Ascending aorta (tissue), 2 donors: ENCODE measurements at regions not wholly inside any gene's neighbourhood (a gene's known extent, or its start where the extent isn't known, plus 50 kb on each side); places are given as distances from the start of the nearest gene placed in this dataset.
"Not testable (repeated sequence)": the region's sequence is repeated elsewhere in the genome, so short reads cannot be mapped to it uniquely, and the experiment has no call there.

Source experiments
- DNase-seq, 2 donors: peaks; one replicate each; pipeline ENCODE4 v3.0.0-alpha.2; 2019; ENCODE audit warnings: low spot score in 2 of 2
- H3K27ac ChIP-seq, 2 donors: fragments of 200-600 bp; sonication (generic); one replicate each; pipeline ENCODE4 v1.5.1; 2016 to 2017; ENCODE audit warnings: mild to moderate bottlenecking in 1 of 2
- H3K27me3 ChIP-seq: fragments of 200-600 bp; sonication (generic); one replicate; pipeline ENCODE4 v1.5.1; 2017
- H3K36me3 ChIP-seq, 2 donors: fragments of 200-600 bp; sonication (generic); one replicate each; pipeline ENCODE4 v1.5.1; 2016
- H3K4me1 ChIP-seq, 2 donors: fragments of 200-600 bp; sonication (generic); one replicate each; pipeline ENCODE4 v1.5.1; 2016 to 2017; ENCODE audit warnings: mild to moderate bottlenecking in 1 of 2
- H3K4me3 ChIP-seq, 2 donors: fragments of 200-600 bp; sonication (generic); one replicate each; pipeline ENCODE4 v1.5.1; 2016 to 2017; ENCODE audit warnings: mild to moderate bottlenecking in 1 of 2
- H3K9me3 ChIP-seq, 2 donors: fragments of 200-600 bp; sonication (generic); one replicate each; pipeline ENCODE4 v1.5.1; 2016
- intact Hi-C: fragments of 100-400 bp; cut with DNase I; formaldehyde crosslinking; loops from one replicate; pipeline ENCODE4 v1.15.1; 2023
- TF ChIP-seq, protein P1 (sequence below), 3 experiments: fragments of 200-600 bp in 2 of 3; fragments of 450-650 bp in 1 of 3; sonication (generic) in 2 of 3; IDR thresholded peaks; one replicate each; pipeline ENCODE4 v1.5.1; 2016 to 2019; ENCODE audit warnings: antibody characterized with exemption in 3 of 3, mild to moderate bottlenecking in 1 of 3, moderate library complexity in 1 of 3

DNA sequence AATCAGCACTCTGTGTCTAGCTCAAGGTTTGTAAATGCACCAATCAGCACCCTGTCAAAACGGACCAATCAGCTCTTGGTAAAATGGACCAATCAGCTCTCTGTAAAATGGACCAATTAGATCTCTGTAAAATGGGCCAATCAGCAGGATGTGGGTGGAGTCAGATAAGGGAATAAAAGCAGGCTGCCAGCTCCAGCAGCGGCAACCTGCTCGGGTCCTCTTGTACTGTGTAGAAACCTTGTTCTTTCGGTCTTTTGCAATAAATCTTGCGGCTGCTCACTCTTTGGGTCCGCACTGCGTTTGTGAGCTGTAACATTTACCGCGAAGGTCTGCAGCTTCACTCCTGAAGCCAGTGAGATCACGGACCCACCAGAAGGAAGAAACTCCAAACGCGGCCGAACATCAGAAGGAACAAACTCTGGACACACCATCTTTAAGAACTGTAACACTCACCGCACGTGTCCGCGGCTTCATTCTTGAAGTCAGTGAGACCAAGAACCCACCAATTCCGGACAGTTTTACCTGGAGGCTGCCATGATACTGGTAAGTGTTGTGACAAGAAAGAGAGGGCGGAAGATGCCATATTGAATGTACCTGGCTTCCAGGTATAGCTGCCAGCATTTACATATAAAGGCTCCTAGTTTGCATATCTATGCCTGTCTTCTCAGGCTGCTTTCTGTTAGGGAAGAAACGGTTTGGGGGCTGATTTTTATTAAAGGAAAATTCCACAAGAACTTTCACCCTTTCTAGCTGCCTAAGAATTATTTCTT lies 758.5 kb upstream of the CTNND2 start:
- no peak for DNase-seq
- no peak overlapping the region for H3K27ac ChIP-seq
- TF ChIP-seq, protein P1, sequence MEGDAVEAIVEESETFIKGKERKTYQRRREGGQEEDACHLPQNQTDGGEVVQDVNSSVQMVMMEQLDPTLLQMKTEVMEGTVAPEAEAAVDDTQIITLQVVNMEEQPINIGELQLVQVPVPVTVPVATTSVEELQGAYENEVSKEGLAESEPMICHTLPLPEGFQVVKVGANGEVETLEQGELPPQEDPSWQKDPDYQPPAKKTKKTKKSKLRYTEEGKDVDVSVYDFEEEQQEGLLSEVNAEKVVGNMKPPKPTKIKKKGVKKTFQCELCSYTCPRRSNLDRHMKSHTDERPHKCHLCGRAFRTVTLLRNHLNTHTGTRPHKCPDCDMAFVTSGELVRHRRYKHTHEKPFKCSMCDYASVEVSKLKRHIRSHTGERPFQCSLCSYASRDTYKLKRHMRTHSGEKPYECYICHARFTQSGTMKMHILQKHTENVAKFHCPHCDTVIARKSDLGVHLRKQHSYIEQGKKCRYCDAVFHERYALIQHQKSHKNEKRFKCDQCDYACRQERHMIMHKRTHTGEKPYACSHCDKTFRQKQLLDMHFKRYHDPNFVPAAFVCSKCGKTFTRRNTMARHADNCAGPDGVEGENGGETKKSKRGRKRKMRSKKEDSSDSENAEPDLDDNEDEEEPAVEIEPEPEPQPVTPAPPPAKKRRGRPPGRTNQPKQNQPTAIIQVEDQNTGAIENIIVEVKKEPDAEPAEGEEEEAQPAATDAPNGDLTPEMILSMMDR (IDR thresholded peaks at IDR 0.05) = no peak
- intact Hi-C loops = no loop called here
- no peaks in the 10 kb centered on the region for H3K27me3 ChIP-seq
- no peaks in the 10 kb centered on the region for H3K4me1 ChIP-seq
- no peaks in the 10 kb centered on the region for H3K36me3 ChIP-seq
- no peak overlapping the region for H3K4me3 ChIP-seq
- no peaks in the 10 kb centered on the region for H3K9me3 ChIP-seq

DNA sequence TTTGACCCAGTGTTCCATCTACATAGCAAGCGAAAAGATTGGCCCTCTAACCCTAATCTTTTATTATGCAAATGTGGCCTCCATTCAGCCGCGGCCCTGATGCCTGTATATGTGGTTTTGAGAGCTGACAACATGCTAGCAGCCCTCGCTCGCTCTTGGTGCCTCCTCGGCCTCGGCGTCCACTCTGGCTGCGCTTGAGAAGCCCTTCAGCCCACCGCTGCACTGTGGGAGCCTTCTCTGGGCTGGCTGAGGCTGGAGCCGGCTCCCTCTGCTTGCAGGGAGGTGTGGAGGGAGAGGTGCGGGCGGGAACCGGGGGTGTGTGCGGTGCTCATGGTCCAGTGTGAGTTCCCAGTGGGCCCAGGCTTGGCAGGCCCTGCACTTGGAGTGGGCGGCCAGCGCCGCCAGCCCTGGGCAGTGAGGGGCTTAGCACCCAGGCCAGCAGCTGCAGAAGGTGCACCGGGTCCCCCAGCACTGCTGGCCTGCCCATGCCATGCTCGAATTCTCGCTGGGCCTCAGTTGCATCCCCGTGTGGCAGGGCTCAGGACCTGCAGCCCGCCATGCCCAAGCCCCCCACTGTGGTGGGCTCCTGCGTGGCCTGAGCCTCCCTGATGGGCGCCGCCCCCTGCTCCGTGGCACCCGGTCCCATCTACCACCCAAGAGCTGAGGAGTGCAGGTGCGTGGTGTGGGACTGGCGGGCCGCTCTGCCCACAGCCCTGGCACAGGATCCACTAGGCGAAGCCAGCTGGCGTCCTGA lies 757.5 kb upstream of the CTNND2 start:
- TF ChIP-seq, protein P1 (IDR thresholded peaks at IDR 0.05) = no peak
- no peak overlapping the region for H3K27ac ChIP-seq
- H3K4me1 ChIP-seq = no peaks in the 10 kb centered on the region
- no peaks in the 10 kb centered on the region for H3K9me3 ChIP-seq
- no peaks in the 10 kb centered on the region for H3K36me3 ChIP-seq
- H3K27me3 ChIP-seq = no peaks in the 10 kb centered on the region
- DNase-seq = no peak
- intact Hi-C loops = no loop called here
- no peak overlapping the region for H3K4me3 ChIP-seq

DNA sequence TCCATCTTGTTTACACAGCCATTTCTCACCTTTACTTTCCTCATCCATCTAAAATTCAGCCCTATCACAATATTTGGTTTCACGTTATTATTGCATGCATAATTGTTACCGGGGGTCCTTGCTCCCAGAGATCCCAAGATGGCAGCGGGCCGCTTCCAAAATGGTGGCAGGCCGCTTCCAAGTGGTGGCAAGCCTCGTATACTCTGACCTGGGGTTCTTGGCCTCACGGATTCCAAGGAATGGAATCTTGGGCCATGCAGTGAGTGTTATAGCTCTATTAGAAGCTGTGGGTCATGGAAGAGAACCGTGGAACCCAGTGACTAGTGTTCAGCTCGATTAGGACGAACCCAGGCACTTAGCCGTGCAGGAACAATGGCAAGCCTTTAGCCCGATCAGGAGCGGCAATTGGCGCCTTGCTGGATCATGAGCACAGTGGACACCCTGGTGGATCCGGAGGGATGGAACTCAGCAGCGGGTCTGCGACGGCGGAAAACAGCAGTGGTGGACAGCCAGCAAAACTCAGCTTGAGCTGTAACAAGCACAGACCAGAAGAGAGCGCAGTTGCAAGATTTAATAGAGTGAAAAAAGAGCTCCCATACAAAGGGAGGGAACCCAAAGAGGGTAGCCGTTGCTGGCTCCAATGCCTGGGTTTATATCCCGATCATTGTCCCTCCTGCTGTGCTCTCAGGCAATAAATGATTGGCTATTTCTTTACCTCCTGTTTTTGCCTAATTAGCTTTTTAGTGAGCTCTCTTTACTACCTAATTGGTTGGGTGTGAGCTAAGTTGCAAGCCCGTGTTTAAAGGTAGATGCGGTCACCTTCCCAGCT lies 756.2 kb upstream of the CTNND2 start:
- H3K27me3 ChIP-seq, intact Hi-C loops, H3K4me3 ChIP-seq, H3K4me1 ChIP-seq, H3K36me3 ChIP-seq, H3K27ac ChIP-seq, DNase-seq, H3K9me3 ChIP-seq: not testable (repeated sequence)

DNA sequence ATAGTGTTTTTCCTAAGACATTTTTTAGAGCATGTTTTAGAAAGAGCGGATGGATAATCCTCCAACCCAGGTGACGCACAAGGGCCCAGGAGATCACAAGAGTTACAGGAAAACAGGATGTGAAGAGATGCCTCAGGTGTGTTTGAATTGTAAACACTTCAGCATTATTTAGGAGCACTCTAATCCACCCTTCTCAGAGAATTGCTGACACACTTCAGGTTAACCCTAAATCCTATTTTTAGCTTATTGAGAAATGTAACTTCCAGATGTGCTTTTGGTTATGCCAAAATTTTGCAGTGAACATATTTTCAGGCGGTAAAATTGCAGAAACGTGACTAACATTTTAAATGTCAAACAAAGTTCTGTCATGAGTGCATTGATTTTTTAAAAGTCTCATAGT lies 755.4 kb upstream of the CTNND2 start:
- no peaks in the 10 kb centered on the region for H3K4me1 ChIP-seq
- H3K9me3 ChIP-seq = no peaks in the 10 kb centered on the region
- TF ChIP-seq, protein P1 (IDR thresholded peaks at IDR 0.05) = no peak
- no peak overlapping the region for H3K4me3 ChIP-seq
- intact Hi-C loops = no loop called here
- no peak overlapping the region for H3K27ac ChIP-seq
- no peaks in the 10 kb centered on the region for H3K36me3 ChIP-seq
- H3K27me3 ChIP-seq = no peaks in the 10 kb centered on the region
- no peak for DNase-seq

DNA sequence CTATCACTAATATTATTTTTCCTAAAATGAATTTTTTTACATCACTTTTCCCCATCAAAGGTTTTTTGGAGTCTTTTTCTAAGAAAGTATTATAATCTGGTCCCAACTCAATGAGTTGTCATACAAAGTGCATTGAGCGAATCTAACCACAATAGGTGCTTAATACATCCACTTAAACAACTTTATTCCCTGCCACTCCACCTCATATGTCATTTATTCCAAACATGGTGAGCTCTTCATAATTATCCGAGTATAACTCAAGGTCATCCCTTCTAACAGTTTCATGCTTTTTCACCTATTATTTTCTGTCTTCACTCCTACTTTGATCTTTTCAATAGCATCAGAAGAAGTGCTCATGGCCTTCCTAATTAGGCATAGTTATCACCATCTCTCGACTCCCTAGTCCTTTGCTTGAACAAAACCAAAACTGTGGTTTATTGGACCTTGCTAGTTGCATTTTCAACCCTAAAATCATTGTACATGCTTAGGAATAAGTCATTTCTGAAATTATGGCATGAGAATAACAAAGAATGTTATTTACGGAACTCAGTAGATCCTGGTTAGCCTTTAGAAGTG lies 754.7 kb upstream of the CTNND2 start:
- Histone ChIP-seq H3K4me3 (no peak overlapping the region), H3K27ac (no peak overlapping the region), H3K9me3 (no peaks in the 10 kb centered on the region), H3K4me1 (no peaks in the 10 kb centered on the region), H3K36me3 (no peaks in the 10 kb centered on the region), H3K27me3 (no peaks in the 10 kb centered on the region)
- DNase-seq = no peak
- TF ChIP-seq, protein P1 (IDR thresholded peaks at IDR 0.05) = no peak
- intact Hi-C loops = no loop called here

DNA sequence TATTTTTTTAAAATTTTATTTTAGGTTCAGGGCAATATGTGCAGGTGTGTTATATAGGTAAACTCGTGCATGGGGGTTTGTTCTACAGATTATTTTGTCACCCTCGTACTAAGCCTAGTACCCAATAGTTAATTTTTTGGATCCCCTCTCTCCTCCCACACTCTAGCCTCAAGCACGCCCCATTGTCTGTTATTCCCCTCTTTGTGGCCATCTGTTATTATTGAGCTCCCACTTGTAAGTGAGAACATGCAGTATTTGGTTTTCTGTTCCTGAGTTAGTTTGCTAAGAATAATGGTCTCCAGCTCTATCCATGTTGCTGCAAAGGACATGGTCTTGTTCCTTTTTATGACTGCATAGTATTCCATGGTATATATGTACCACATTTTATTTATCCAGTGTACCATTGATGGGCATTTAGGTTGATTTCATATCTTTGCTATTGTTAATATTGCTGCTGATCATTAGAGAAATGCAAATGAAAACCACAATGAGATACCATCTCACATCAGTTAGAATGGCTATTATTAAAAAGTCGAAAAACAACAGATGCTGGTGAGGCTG lies 753.7 kb upstream of the CTNND2 start:
- H3K4me1 ChIP-seq, H3K27ac ChIP-seq, H3K4me3 ChIP-seq, DNase-seq, H3K27me3 ChIP-seq, H3K36me3 ChIP-seq, H3K9me3 ChIP-seq, intact Hi-C loops: not testable (repeated sequence)
